HCT116 (cell line): ENCODE measurements at regions not wholly inside any gene's neighbourhood (a gene's known extent, or its start where the extent isn't known, plus 50 kb on each side); places are given as distances from the start of the nearest gene placed in this dataset.

Experiments
- ATAC-seq: fragments of 200-7000 bp; cut with Tn5 transposase; 2 replicates; pipeline ENCODE4 v1.9.1; 2020; ENCODE audit warnings: mild to moderate bottlenecking, moderate library complexity
- BruUV-seq: library from RNA; stranded (reverse); fragments of 400-500 nt; replicated peaks from 2 replicates; lab custom pipeline; 2021; lab: Mats Ljungman, UMichigan
- CTCF ChIA-PET: fragments of 300-600 bp; sonication (Branson Sonifier 250); formaldehyde crosslinking; loops from one replicate; lab custom pipeline; 2021; ENCODE audit warnings: antibody characterized with exemption; lab: Charles Lee
- POLR2A ChIA-PET: fragments of 300-600, 350-600 bp; sonication (Branson Sonifier 250); formaldehyde crosslinking; loops from one replicate; lab custom pipeline; 2021; ENCODE audit warnings: antibody characterized with exemption; lab: Charles Lee
- RAD21 ChIA-PET, 2 experiments: fragments of 300-600 bp; sonication (Branson Sonifier 250); formaldehyde crosslinking; loops; one replicate each; lab custom pipeline; 2023; ENCODE audit warnings: low total read pairs in 2 of 2; ENCODE audit not compliant: uncharacterized antibody in 2 of 2, unreplicated experiment in 2 of 2, low non-redundant PET in 1 of 2; lab: Charles Lee
- DNase-seq: peaks from one replicate; pipeline ENCODE4 v3.0.0-alpha.2; 2010; ENCODE audit warnings: low read depth, low spot score
- H2AFZ ChIP-seq: fragments of 200-600 bp; shearing (Covaris generic), sonication (generic); 2 replicates; pipeline ENCODE4 v1.6.1; 2017; ENCODE audit warnings: low read depth, mixed run types, mixed read lengths, antibody characterized with exemption, low read length; ENCODE audit not compliant: poor library complexity, severe bottlenecking
- H3K27ac ChIP-seq: 2 replicates; pipeline ENCODE4 v1.5.1; 2012; ENCODE audit warnings: low read depth, low read length
- H3K27me3 ChIP-seq: fragments of 200-600 bp; sonication (generic); 2 replicates; pipeline ENCODE4 v1.6.1; 2016; ENCODE audit warnings: mixed run types, low read length, mixed read lengths; ENCODE audit not compliant: insufficient read depth
- H3K36me3 ChIP-seq, 2 experiments: fragments of 200-500 bp in 1 of 2; fragments of 200-600 bp in 1 of 2; sonication (Bioruptor generic) in 1 of 2; sonication (generic) in 1 of 2; 2 replicates each; pipeline versions ENCODE4 v1.5.1 to v1.6.1; 2014 to 2016; ENCODE audit warnings: low read length in 2 of 2, inconsistent platforms in 1 of 2, mixed read lengths in 1 of 2, mixed run types in 1 of 2; ENCODE audit not compliant: insufficient read depth in 2 of 2, control insufficient read depth in 1 of 2
- H3K4me1 ChIP-seq, 2 experiments: fragments of 200-600 bp in 1 of 2; sonication (generic) in 1 of 2; 2 replicates each; pipeline versions ENCODE4 v1.5.1 to v1.6.1; 2012 to 2017; ENCODE audit warnings: low read length in 2 of 2, inconsistent platforms in 1 of 2, mild to moderate bottlenecking in 1 of 2, mixed read lengths in 1 of 2, mixed run types in 1 of 2, moderate library complexity in 1 of 2; ENCODE audit not compliant: insufficient read depth in 2 of 2, control insufficient read depth in 1 of 2
- H3K4me2 ChIP-seq: fragments of 200-600 bp; sonication (generic); 2 replicates; pipeline ENCODE4 v1.6.1; 2017; ENCODE audit warnings: mixed run types, low read length, mixed read lengths
- H3K4me3 ChIP-seq, 2 experiments: fragments of 200-600 bp in 1 of 2; sonication (generic) in 1 of 2; replicated peaks in 1 of 2; 2 replicates each; pipeline ENCODE4 v1.5.1; 2011 to 2016; ENCODE audit warnings: low read length in 2 of 2, control low read depth in 1 of 2, low read depth in 1 of 2, mild to moderate bottlenecking in 1 of 2, mixed read lengths in 1 of 2, mixed run types in 1 of 2
- H3K79me2 ChIP-seq: fragments of 200-600 bp; sonication (generic); 2 replicates; pipeline ENCODE4 v1.6.1; 2017; ENCODE audit warnings: mild to moderate bottlenecking, mixed run types, low read length, moderate library complexity, mixed read lengths; ENCODE audit not compliant: insufficient read depth
- H3K9ac ChIP-seq: fragments of 200-600 bp; sonication (generic); 2 replicates; pipeline ENCODE4 v1.6.1; 2016; ENCODE audit warnings: low read length, mixed read lengths
- H3K9me2 ChIP-seq: fragments of 200-600 bp; sonication (generic), shearing (Covaris generic); 2 replicates; pipeline ENCODE4 v1.6.1; 2017; ENCODE audit warnings: mixed run types, mild to moderate bottlenecking, moderate library complexity; ENCODE audit not compliant: insufficient read depth
- H3K9me3 ChIP-seq, 2 experiments: fragments of 200-500 bp in 1 of 2; fragments of 200-600 bp in 1 of 2; sonication (Bioruptor generic) in 1 of 2; sonication (generic) in 1 of 2; 2 replicates each; pipeline ENCODE4 v1.6.1; 2014 to 2017; ENCODE audit warnings: low read length in 2 of 2, mixed read lengths in 2 of 2, inconsistent platforms in 1 of 2, low read depth in 1 of 2, mild to moderate bottlenecking in 1 of 2, mixed run types in 1 of 2, moderate library complexity in 1 of 2; ENCODE audit not compliant: control insufficient read depth in 1 of 2, insufficient read depth in 1 of 2
- H4K20me1 ChIP-seq: fragments of 200-600 bp; sonication (generic), shearing (Covaris generic); 2 replicates; pipeline ENCODE4 v1.6.1; 2017; ENCODE audit warnings: mixed run types, mild to moderate bottlenecking, moderate library complexity; ENCODE audit not compliant: insufficient read depth
- EGR1 ChIP-seq: IDR thresholded peaks from 2 replicates; pipeline ENCODE4 v1.6.1; 2012; ENCODE audit warnings: low read depth
- EZH2 ChIP-seq: fragments of 200-600 bp; sonication (generic); IDR thresholded peaks from 2 replicates; pipeline ENCODE4 v1.6.1; 2017; ENCODE audit warnings: antibody characterized with exemption, mixed run types
- JUND ChIP-seq: IDR thresholded peaks from 2 replicates; pipeline ENCODE4 v1.6.1; 2012
- POLR2AphosphoS5 ChIP-seq: IDR thresholded peaks from 2 replicates; pipeline ENCODE4 v1.6.1; 2011; ENCODE audit warnings: mild to moderate bottlenecking, low read depth, low read length, moderate library complexity
- RAD21 ChIP-seq: IDR thresholded peaks from 2 replicates; pipeline ENCODE4 v1.6.1; 2012; ENCODE audit warnings: low read depth, mild to moderate bottlenecking
- SIN3A ChIP-seq: IDR thresholded peaks from 2 replicates; pipeline ENCODE4 v1.6.1; 2012; ENCODE audit warnings: low read depth
- SP1 ChIP-seq: IDR thresholded peaks from 2 replicates; pipeline ENCODE4 v1.6.1; 2012; ENCODE audit warnings: low read depth
- SRF ChIP-seq: IDR thresholded peaks from 2 replicates; pipeline ENCODE4 v1.6.1; 2012; ENCODE audit warnings: low read depth
- YY1 ChIP-seq: IDR thresholded peaks from 2 replicates; pipeline ENCODE4 v1.6.1; 2011; ENCODE audit warnings: low read length, low read depth, moderate library complexity, mild to moderate bottlenecking; ENCODE audit not compliant: insufficient replicate concordance; ENCODE audit errors: extremely low read depth
- ZFX ChIP-seq: fragments of 450-650 bp; IDR thresholded peaks from 2 replicates; pipeline ENCODE4 v1.6.1; 2017
- intact Hi-C: fragments of 100-400 bp; cut with micrococcal nuclease; formaldehyde crosslinking; loops from 2 replicates; pipeline ENCODE4 v1.10.0; 2022
- TF ChIP-seq, protein P1 (sequence below): IDR thresholded peaks from 2 replicates; pipeline ENCODE4 v1.6.1; 2012
- TF ChIP-seq, protein P2 (sequence below), 3 experiments: fragments of 200-600 bp in 1 of 3; sonication (generic) in 1 of 3; IDR thresholded peaks in 2 of 3; conservative IDR thresholded peaks in 1 of 3; 2 replicates each; pipeline ENCODE4 v1.5.1; 2012 to 2017; ENCODE audit warnings: low read depth in 2 of 3, low read length in 2 of 3, antibody characterized with exemption in 1 of 3, borderline replicate concordance in 1 of 3, control low read depth in 1 of 3, mild to moderate bottlenecking in 1 of 3, mixed read lengths in 1 of 3, mixed run types in 1 of 3, moderate library complexity in 1 of 3; ENCODE audit not compliant: insufficient read depth in 1 of 3
- TF ChIP-seq, protein P3 (sequence below): IDR thresholded peaks from 2 replicates; pipeline ENCODE4 v1.6.1; 2012
- TF ChIP-seq, protein P4 (sequence below): IDR thresholded peaks from 2 replicates; pipeline ENCODE4 v1.6.1; 2012; ENCODE audit warnings: low read depth

DNA sequence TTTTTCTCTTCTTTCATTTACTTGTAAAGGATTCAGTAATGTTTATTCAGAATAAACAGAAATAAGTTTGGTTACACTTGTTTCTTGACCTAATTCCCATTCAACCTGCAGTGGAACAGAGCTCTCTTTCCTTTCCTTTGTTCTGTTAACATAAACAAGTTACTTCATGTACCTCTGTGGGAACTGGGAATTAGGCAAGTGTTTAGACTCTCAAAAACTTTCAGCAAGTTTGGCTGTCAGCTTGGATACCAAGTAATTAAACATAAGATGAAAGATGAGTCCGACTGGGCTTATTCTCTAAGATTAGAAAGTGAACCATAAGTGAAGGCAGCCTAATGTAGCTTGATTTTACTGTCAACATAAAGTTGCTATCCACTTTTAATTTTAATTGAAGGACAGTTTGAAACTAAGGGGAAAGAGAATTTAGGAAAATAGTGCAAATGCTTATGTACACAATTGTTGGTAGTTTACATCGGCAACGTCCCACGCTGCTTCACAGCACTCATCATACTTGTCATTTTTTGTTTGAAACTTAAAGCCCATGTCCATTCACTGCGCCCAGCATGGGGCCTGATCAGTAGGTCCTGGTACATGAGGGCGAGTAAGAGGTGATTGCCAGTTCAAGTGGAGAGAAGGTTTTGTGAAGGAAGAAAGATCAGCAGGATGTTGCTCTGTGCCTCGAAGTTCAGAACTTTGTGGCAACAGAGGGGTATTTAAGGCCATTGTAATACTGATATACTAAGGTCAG lies 113.0 kb downstream of the PLEKHG1 start:
- H2AFZ ChIP-seq = no peak overlapping the region
- H3K4me1 ChIP-seq = peaks cover 6 to 8% of the 10 kb centered on the region in 2 experiments; a peak in 2 of 4 replicates
- no TSS peak for BruUV-seq
- no peak overlapping the region for H3K27ac ChIP-seq
- H3K4me3 ChIP-seq = no peak overlapping the region
- no peaks in the 10 kb centered on the region for H3K79me2 ChIP-seq
- H3K9me2 ChIP-seq = no peaks in the 10 kb centered on the region
- ChIA-PET POLR2A (no interaction called here), CTCF (no interaction called here), RAD21 (no interaction called here)
- DNase-seq (no peak), ATAC-seq (no peak)
- no peaks in the 10 kb centered on the region for H3K9me3 ChIP-seq
- no peak overlapping the region for H3K4me2 ChIP-seq
- H3K9ac ChIP-seq = no peak overlapping the region
- H3K36me3 ChIP-seq = no peaks in the 10 kb centered on the region
- no peaks in the 10 kb centered on the region for H4K20me1 ChIP-seq
- intact Hi-C loops = no loop called here
- no peaks in the 10 kb centered on the region for H3K27me3 ChIP-seq
- TF ChIP-seq SIN3A (no peak), SP1 (no peak), YY1 (no peak), ZFX (no peak), JUND (no peak), EGR1 (no peak), SRF (no peak), RAD21 (no peak), EZH2 (no peak), POLR2AphosphoS5 (no peak)
- TF ChIP-seq, protein P1, sequence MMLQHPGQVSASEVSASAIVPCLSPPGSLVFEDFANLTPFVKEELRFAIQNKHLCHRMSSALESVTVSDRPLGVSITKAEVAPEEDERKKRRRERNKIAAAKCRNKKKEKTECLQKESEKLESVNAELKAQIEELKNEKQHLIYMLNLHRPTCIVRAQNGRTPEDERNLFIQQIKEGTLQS = no peak
- TF ChIP-seq, protein P2, sequence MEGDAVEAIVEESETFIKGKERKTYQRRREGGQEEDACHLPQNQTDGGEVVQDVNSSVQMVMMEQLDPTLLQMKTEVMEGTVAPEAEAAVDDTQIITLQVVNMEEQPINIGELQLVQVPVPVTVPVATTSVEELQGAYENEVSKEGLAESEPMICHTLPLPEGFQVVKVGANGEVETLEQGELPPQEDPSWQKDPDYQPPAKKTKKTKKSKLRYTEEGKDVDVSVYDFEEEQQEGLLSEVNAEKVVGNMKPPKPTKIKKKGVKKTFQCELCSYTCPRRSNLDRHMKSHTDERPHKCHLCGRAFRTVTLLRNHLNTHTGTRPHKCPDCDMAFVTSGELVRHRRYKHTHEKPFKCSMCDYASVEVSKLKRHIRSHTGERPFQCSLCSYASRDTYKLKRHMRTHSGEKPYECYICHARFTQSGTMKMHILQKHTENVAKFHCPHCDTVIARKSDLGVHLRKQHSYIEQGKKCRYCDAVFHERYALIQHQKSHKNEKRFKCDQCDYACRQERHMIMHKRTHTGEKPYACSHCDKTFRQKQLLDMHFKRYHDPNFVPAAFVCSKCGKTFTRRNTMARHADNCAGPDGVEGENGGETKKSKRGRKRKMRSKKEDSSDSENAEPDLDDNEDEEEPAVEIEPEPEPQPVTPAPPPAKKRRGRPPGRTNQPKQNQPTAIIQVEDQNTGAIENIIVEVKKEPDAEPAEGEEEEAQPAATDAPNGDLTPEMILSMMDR (IDR thresholded peaks at IDR 0.05 in 2 of 3, conservative IDR thresholded peaks at IDR 0.05 in 1 of 3; ENCODE audit: borderline replicate concordance in 1 of 3, insufficient read depth in 1 of 3, low read depth in 2 of 3, low read length in 2 of 3) = no peak
- TF ChIP-seq, protein P3, sequence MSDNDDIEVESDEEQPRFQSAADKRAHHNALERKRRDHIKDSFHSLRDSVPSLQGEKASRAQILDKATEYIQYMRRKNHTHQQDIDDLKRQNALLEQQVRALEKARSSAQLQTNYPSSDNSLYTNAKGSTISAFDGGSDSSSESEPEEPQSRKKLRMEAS = no peak
- TF ChIP-seq, protein P4, sequence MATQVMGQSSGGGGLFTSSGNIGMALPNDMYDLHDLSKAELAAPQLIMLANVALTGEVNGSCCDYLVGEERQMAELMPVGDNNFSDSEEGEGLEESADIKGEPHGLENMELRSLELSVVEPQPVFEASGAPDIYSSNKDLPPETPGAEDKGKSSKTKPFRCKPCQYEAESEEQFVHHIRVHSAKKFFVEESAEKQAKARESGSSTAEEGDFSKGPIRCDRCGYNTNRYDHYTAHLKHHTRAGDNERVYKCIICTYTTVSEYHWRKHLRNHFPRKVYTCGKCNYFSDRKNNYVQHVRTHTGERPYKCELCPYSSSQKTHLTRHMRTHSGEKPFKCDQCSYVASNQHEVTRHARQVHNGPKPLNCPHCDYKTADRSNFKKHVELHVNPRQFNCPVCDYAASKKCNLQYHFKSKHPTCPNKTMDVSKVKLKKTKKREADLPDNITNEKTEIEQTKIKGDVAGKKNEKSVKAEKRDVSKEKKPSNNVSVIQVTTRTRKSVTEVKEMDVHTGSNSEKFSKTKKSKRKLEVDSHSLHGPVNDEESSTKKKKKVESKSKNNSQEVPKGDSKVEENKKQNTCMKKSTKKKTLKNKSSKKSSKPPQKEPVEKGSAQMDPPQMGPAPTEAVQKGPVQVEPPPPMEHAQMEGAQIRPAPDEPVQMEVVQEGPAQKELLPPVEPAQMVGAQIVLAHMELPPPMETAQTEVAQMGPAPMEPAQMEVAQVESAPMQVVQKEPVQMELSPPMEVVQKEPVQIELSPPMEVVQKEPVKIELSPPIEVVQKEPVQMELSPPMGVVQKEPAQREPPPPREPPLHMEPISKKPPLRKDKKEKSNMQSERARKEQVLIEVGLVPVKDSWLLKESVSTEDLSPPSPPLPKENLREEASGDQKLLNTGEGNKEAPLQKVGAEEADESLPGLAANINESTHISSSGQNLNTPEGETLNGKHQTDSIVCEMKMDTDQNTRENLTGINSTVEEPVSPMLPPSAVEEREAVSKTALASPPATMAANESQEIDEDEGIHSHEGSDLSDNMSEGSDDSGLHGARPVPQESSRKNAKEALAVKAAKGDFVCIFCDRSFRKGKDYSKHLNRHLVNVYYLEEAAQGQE = no peak
